ENCODE measurements at regions not wholly inside any gene's neighbourhood (a gene's known extent, or its start where the extent isn't known, plus 50 kb on each side); places are given as distances from the start of the nearest gene placed in this dataset.
A peak's percentile ranks its signal among the peaks of the same experiment; 100 is the strongest.

- ChIA-PET POLR2A (no interaction called here), CTCF (ENCODE audit: low intra/inter-chr PET ratio) (no interaction called here)
- H3K4me1 ChIP-seq (replicated peaks in 1 of 2; ENCODE audit: control insufficient read depth in 2 of 2, insufficient read depth in 2 of 2, low read length in 2 of 2), result no peaks in the 10 kb centered on the region
- no peaks in the 10 kb centered on the region for H3K79me2 ChIP-seq (ENCODE audit: control insufficient read depth, insufficient read depth, low read length)
- no peaks in the 10 kb centered on the region for H3K9me3 ChIP-seq (replicated peaks; ENCODE audit: control insufficient read depth, insufficient read depth, low read depth, low read length)
- no TSS peak for BruUV-seq (replicated peaks)
- in situ Hi-C loops (cut with MboI), result no loop called here
- no peaks in the 10 kb centered on the region for H3K36me3 ChIP-seq (ENCODE audit: control insufficient read depth, insufficient read depth, low read length)
- intact Hi-C loops (cut with micrococcal nuclease), result no loop called here
- H3K9ac ChIP-seq (ENCODE audit: insufficient read depth in 1 of 2, low read depth in 2 of 2, low read length in 2 of 2), result no peak overlapping the region
- WGBS (ENCODE audit: insufficient coverage, low coverage, missing lambda C conversion rate), result 1% methylated on average over 4 of the region's 4 CpGs
- H3K27me3 ChIP-seq (ENCODE audit: control insufficient read depth in 2 of 2, insufficient read depth in 2 of 2, low read length in 2 of 2), result no peaks in the 10 kb centered on the region
- H3K27ac ChIP-seq (ENCODE audit: extremely low read depth, low read depth, low read length), result no peak overlapping the region
- no peak for ATAC-seq
- no peaks in the 10 kb centered on the region for H4K20me1 ChIP-seq (replicated peaks; ENCODE audit: control insufficient read depth, insufficient read depth, low read length)
- H2AFZ ChIP-seq (ENCODE audit: low read depth, low read length), result no peak overlapping the region
- no peak overlapping the region for H3K4me3 ChIP-seq
- FAIRE-seq, result no peak
- peak; percentile 34; the same call in 1 of the 2 replicates for TF ChIP-seq ATF7 (IDR thresholded peaks at IDR 0.05)
- peak; percentile 27; the same call in 1 of the 2 replicates for TF ChIP-seq ATF3 (IDR thresholded peaks at IDR 0.05)
- no peak for TF ChIP-seq ATF3 (CRISPR knock-in tag; conservative IDR thresholded peaks at IDR 0.05)
- TF ChIP-seq MYC (IDR thresholded peaks at IDR 0.05; ENCODE audit: low read depth, low read length), result no peak
- no peak for TF ChIP-seq MYC (CRISPR knock-in tag; IDR thresholded peaks at IDR 0.05; ENCODE audit: borderline replicate concordance, low read depth)
- no peak for TF ChIP-seq MLX (CRISPR knock-in tag; conservative IDR thresholded peaks at IDR 0.05)
- no peak for TF ChIP-seq CBFA2T3 (IDR thresholded peaks at IDR 0.05)
- TF ChIP-seq BRD9 (IDR thresholded peaks at IDR 0.05; ENCODE audit: low read depth, partially characterized antibody), result no peak
- DNase-seq (ENCODE audit: extremely low read depth in 1 of 4, low spot score in 3 of 4), result no peak
- H3K4me2 ChIP-seq (ENCODE audit: insufficient read depth, low read length), result no peak overlapping the region
- H3K9me1 ChIP-seq (ENCODE audit: control insufficient read depth, insufficient read depth, low read length), result no peaks in the 10 kb centered on the region
Measured at GRCh38 chr5:23649594-23649993, 142.2 kb downstream of the PRDM9 start.
